HG02973 (cell line): ENCODE measurements at regions not wholly inside any gene's neighbourhood (a gene's known extent, or its start where the extent isn't known, plus 50 kb on each side); places are given as distances from the start of the nearest gene placed in this dataset.

ENCODE experiments used
- ATAC-seq: cut with Tn5 transposase; IDR thresholded peaks from one replicate; pipeline ENCODE4 v1.9.1; 2021; ENCODE audit warnings: moderate library complexity; ENCODE audit not compliant: unreplicated experiment

DNA sequence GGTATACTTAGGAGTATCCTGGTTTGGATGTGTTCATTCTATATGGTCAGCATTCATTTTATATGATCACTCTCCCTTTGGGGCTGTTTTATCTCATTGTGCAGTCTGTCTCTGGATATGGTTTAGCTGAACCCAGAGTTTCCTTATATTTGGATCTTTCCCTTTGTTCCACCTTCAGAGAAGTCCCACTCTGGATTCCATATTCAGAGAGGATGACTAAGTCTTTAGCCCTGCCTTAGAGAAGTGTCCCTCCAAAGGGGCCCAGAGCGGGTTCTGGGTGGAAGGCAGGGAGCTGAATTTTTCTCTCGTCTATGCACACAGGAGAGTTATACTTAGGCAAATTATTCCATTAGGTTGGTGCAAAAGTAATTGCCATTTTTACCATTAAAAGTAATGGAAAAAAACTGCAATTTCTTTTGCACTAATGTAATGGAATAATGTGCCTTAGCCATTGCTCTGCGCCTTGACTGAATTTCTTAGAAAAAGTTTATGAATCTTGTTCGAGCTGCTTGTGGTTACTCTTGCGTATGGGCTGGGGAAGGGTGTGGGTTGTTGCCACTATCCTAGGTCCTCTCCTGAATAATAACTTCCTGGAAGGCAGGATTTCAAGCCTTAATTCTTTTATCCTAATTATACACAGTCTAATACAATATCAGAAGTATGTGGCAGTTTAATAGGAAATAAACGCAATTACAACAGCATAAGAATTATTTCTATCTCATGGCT is 74.2 kb upstream of the MTPN start:
- ATAC-seq: no peak

DNA sequence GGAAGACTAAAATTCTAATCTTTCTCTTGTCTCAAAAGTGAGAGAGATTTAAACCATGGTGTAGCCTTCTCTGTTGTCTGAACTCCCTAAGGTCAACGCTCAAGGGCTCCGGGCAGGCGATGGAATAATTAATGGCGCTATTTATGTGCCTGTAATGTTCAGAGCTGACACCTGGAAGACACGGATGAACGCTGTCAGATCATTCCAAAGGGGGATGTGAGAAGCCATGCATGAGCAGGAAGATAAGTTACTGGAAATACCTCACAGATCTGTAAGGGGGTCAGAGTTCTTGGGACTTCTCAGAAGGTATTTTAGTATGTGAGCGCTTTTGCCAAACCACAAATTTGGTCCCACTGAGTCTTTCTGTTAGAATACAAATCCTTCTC is 73.3 kb upstream of the MTPN start:
- no peak for ATAC-seq

DNA sequence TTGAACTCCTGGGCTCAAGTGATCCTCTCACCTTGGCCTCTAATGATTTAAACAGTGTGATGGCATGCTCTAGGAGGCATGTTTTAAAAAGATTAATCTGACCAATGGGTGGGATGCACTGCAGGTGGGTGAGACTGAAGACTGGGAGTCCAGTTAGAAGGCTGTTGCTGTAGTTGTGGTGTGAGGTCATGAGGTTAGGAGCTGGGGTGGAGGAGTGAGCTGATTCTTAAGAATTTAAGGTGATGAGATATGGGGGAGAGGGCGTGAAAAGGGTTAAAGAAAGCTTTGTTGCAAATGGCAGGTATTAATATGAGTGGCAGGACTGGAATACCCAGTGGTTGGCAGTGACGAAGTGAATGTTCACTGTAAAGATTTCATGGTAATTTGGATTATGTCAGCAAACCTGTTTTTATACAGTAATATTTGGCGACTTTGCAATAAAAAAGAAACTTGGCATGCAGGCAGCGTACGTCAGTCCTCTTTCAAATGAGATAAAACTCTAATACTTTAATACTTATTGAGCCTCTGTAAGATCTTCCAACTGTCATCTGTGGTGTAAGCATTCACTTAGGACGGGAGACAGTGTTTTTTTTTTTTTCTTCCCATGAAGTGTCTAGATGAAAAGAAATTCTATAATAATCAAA is 72.8 kb upstream of the MTPN start:
- no peak for ATAC-seq

DNA sequence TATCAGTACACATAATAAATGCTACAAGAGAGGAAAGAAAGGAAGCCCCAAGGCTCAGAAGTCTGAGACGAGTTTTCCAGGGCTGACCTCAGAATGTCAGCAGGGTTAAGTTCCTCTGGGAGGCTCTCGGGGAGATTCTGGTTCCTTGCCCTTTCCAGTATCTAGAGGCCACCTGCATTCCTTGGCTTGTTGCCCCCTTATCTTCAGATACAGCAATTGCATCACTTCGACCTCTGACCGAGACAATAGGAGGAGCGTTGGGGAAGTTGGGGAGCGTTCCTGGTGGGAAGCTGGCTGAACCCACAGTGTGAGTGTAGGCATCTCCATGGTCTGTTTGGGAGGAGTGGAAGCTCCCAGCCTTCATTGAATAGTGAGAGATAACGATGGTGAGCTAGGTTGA is 72.0 kb upstream of the MTPN start:
- no peak for ATAC-seq

GRCh38 chr7:136046548-136046947 is 69.4 kb upstream of the MTPN start:
- ATAC-seq: no peak

DNA sequence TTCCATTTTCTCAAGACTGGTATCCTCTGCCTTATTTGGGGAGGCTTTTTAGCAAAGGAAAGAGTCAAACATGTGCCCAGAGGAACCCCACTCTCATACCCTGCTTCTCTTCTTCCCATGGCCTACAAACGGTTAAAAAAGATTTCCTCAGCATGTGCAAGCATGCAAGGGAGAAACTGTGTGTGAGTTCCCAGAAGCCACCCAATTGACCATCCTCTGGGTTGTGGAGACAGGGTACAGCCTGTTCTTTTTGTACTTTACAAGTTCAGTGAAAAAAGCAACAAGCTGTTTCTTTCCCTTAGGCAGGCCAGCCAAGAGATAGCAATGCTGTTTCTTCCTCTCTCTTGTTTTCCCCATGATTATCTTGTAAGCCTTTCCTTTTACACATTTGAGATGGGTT is 68.8 kb upstream of the MTPN start:
- no peak for ATAC-seq

GRCh38 chr7:136045181-136045580 is 68.0 kb upstream of the MTPN start:
- ATAC-seq: no peak

GRCh38 chr7:136039577-136040345 is 62.6 kb upstream of the MTPN start:
- ATAC-seq: no peak

GRCh38 chr7:136036336-136036735 is 59.2 kb upstream of the MTPN start:
- no peak for ATAC-seq

- no peak for ATAC-seq
Measured at GRCh38 chr7:136034132-136034531, 57.0 kb upstream of the MTPN start.

DNA sequence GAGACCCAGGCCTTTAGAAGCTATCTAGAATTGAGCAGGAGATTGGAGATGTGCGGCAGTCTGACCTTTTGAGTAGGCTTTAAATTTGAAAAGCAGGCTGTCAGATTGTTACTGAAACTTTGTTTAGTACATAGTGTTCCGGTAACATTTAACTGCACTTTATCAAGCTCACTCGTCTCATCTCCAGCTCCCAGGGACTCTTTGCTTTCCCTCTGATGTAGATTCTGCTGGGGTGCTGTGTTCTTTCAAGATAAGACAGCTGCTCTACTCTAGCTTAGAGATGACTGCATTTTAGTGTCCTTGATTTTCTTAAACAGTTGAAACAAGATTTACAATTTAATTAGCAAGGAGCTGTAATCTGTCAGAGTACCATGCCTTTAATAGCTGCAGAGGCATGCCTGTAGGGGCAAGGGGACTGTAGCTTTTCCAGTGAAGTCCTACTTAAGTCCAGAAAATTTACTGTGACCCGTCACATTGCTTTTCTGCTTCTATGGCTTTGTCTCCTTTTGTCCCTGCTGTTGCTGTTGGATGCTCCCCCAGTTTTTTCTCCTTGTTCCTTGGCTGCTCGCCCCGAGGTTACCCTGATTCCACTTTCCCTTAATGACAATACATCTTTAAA is 56.4 kb upstream of the MTPN start:
- no peak for ATAC-seq

- ATAC-seq: peak; percentile 88
Measured at GRCh38 chr7:136030867-136031318, 53.7 kb upstream of the MTPN start.

DNA sequence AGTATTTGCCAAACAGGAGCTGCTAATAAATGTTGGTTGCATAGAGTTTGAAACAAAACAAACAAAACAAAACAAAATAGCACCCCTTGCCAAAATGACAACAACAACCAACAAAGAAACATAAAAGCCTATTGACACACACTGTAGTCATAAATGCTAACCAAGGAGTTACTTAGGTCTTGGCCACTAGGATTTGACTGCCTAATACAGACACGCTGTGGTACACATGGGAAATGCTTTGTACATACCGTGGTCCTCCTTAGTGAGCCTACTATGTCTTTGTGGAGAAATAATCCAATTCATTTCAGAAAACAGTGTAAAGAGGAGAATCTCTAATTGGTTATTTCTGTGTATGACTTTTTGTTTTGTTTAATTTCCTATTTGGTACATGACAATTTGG is 53.2 kb upstream of the MTPN start:
- no peak for ATAC-seq

- no peak for ATAC-seq
Measured at GRCh38 chr7:136027160-136027559, 50.0 kb upstream of the MTPN start.
